NB4 (cell line): ENCODE measurements at regions not wholly inside any gene's neighbourhood (a gene's known extent, or its start where the extent isn't known, plus 50 kb on each side); places are given as distances from the start of the nearest gene placed in this dataset.

Source experiments
- MYC ChIP-seq: IDR thresholded peaks from 2 replicates; pipeline ENCODE4 v1.6.1; 2011; ENCODE audit warnings: low read depth, low read length
- POLR2A ChIP-seq: IDR thresholded peaks from 2 replicates; pipeline ENCODE4 v1.6.1; 2011; ENCODE audit warnings: mild to moderate bottlenecking; ENCODE audit not compliant: insufficient read length; ENCODE audit errors: extremely low read depth
- TF ChIP-seq, protein P1 (sequence below): IDR thresholded peaks from one replicate; pipeline ENCODE4 v1.5.1; 2012; ENCODE audit warnings: low read depth, low read length
- TF ChIP-seq, protein P2 (sequence below): IDR thresholded peaks from 2 replicates; pipeline ENCODE4 v1.6.1; 2011; ENCODE audit warnings: low read depth, low read length

DNA sequence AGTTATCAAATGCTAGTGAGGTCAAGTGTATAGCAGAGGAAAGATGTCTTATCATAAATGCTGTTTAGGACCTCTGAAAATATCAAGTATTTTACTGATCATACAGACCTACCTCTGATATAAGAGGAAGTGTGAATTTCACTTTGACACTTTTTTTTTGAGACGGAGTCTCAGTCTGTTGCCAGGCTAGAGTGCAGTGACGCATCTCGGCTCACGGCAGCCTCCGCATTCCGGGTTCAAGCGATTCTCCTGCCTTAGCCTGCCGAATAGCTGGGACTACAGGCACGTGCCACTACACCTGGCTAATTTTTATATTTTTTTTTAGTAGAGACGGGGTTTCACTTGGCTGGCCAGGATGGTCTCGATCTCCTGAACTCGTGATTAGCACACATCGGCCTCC lies 55.1 kb upstream of the PIK3C2G start:
- TF ChIP-seq, protein P1, sequence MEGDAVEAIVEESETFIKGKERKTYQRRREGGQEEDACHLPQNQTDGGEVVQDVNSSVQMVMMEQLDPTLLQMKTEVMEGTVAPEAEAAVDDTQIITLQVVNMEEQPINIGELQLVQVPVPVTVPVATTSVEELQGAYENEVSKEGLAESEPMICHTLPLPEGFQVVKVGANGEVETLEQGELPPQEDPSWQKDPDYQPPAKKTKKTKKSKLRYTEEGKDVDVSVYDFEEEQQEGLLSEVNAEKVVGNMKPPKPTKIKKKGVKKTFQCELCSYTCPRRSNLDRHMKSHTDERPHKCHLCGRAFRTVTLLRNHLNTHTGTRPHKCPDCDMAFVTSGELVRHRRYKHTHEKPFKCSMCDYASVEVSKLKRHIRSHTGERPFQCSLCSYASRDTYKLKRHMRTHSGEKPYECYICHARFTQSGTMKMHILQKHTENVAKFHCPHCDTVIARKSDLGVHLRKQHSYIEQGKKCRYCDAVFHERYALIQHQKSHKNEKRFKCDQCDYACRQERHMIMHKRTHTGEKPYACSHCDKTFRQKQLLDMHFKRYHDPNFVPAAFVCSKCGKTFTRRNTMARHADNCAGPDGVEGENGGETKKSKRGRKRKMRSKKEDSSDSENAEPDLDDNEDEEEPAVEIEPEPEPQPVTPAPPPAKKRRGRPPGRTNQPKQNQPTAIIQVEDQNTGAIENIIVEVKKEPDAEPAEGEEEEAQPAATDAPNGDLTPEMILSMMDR = no peak
- no peak for TF ChIP-seq POLR2A
- TF ChIP-seq MYC = no peak
- TF ChIP-seq, protein P2, sequence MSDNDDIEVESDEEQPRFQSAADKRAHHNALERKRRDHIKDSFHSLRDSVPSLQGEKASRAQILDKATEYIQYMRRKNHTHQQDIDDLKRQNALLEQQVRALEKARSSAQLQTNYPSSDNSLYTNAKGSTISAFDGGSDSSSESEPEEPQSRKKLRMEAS = no peak
